ENCODE measurements at regions not wholly inside any gene's neighbourhood (a gene's known extent, or its start where the extent isn't known, plus 50 kb on each side); places are given as distances from the start of the nearest gene placed in this dataset.

DNA sequence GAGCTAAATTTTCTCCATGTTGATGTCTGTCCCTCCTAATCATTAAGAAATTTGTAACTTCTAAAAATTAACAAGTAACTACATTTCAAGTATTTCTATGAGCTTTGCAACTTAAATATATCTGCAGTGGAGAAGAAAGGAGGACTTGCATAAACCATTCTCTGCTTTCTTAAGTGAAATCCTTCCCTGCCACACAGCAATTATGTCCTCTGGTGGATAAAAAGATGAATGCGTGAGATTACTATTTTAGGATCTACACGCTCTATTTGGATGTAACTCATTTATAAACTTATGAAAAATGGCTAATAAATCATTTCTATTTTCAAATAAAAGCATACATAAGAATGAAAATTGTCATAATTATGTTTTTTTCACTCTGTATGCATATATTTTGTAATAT lies 338.0 kb upstream of the PTCHD4 start:
- ChIA-PET CTCF (ENCODE audit: partially characterized antibody) (no interaction called here), POLR2A (ENCODE audit: partially characterized antibody) (no interaction called here)
- H3K27ac Mint-ChIP-seq: no peak overlapping the region

DNA sequence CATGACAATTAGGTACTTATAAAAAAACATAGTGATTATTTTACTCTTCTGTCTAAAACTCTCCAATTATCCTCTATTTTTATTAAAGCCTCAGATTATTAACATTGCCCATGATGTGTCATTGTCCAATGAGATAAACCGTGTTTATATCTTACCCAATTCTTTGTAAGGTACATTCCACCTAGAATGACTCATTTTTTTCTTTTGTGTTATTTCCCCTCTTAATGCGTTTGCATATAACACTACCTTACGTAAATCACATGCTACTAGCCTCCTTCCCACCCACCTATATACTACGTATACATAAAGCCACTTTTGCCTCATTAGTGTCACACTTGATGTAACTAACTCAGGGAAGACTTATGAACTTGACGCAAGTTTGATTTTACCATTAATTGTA lies 336.3 kb upstream of the PTCHD4 start:
- ChIA-PET POLR2A (ENCODE audit: partially characterized antibody) (no interaction called here), CTCF (ENCODE audit: partially characterized antibody) (no interaction called here)
- no peak overlapping the region for H3K27ac Mint-ChIP-seq
- no peak for DNase-seq
- H3K27me3 Mint-ChIP-seq: no peaks in the 10 kb centered on the region
- no peak overlapping the region for H3K4me3 Mint-ChIP-seq
- Histone ChIP-seq H3K27ac (ENCODE audit: low read depth, low read length) (no peak overlapping the region), H3K36me3 (ENCODE audit: insufficient read depth, low read length) (no peaks in the 10 kb centered on the region), H3K4me3 (ENCODE audit: low read length in 2 of 2) (no peak overlapping the region), H3K9me3 (ENCODE audit: control insufficient read depth in 1 of 2, low read length in 2 of 2) (no peaks in the 10 kb centered on the region), H3K4me1 (ENCODE audit: insufficient read depth, low read length) (no peaks in the 10 kb centered on the region), H3K27me3 (ENCODE audit: insufficient read depth, low read length) (no peaks in the 10 kb centered on the region)
- intact Hi-C loops (cut with micrococcal nuclease): no loop called here
- H3K9me3 Mint-ChIP-seq: peaks cover 4 to 16% (median 7%) of the 10 kb centered on the region in 8 donors
- no peaks in the 10 kb centered on the region for H3K4me1 Mint-ChIP-seq
- H3K36me3 Mint-ChIP-seq: no peaks in the 10 kb centered on the region

More for the DNA sequence above, 338.0 kb upstream of the PTCHD4 start:
- DNase-seq: no peak
- no peaks in the 10 kb centered on the region for H3K4me1 Mint-ChIP-seq
- H3K4me1 ChIP-seq (ENCODE audit: insufficient read depth, low read length): no peaks in the 10 kb centered on the region
- no peak overlapping the region for H3K27ac ChIP-seq (ENCODE audit: low read depth, low read length)
- H3K9me3 ChIP-seq (ENCODE audit: control insufficient read depth in 1 of 2, low read length in 2 of 2): no peaks in the 10 kb centered on the region
- no peak overlapping the region for H3K4me3 Mint-ChIP-seq
- H3K36me3 Mint-ChIP-seq: no peaks in the 10 kb centered on the region
- peaks cover 2 to 20% (median 7%) of the 10 kb centered on the region in 8 donors for H3K9me3 Mint-ChIP-seq
- no peaks in the 10 kb centered on the region for H3K27me3 ChIP-seq (ENCODE audit: insufficient read depth, low read length)
- intact Hi-C loops (cut with micrococcal nuclease): no loop called here
- H3K27me3 Mint-ChIP-seq: no peaks in the 10 kb centered on the region
- H3K4me3 ChIP-seq (ENCODE audit: low read length in 2 of 2): no peak overlapping the region
- H3K36me3 ChIP-seq (ENCODE audit: insufficient read depth, low read length): no peaks in the 10 kb centered on the region

DNA sequence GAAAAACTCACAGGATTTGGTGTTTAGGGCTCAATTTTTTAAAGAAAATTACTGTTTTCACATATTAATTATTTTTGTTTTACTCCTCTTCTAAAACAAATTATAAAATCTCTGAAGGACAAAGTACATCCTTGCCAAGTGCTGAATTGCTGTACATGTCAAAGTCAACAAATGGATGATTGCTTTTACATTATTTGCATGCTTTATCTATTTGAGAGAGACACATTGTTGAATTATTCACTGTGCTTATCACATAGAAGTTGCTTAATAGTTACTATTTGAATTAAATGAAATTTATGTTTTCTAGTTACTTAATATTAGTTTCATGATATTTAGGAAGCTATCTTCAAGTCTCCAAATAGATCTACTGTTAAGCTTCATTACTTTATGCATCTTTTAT lies 318.6 kb upstream of the PTCHD4 start:
- peaks cover 0 to 9% (median 4%) of the 10 kb centered on the region in 8 donors for H3K9me3 Mint-ChIP-seq
- H3K4me3 Mint-ChIP-seq: no peak overlapping the region
- intact Hi-C loops (cut with micrococcal nuclease): no loop called here
- Histone ChIP-seq H3K4me1 (ENCODE audit: insufficient read depth, low read length) (no peaks in the 10 kb centered on the region), H3K36me3 (ENCODE audit: insufficient read depth, low read length) (no peaks in the 10 kb centered on the region), H3K27me3 (ENCODE audit: insufficient read depth, low read length) (no peaks in the 10 kb centered on the region), H3K4me3 (ENCODE audit: low read length in 2 of 2) (no peak overlapping the region), H3K27ac (ENCODE audit: low read depth, low read length) (no peak overlapping the region), H3K9me3 (ENCODE audit: control insufficient read depth in 1 of 2, low read length in 2 of 2) (no peaks in the 10 kb centered on the region)
- no peaks in the 10 kb centered on the region for H3K27me3 Mint-ChIP-seq
- H3K27ac Mint-ChIP-seq: no peak overlapping the region
- ChIA-PET CTCF (ENCODE audit: partially characterized antibody) (no interaction called here), POLR2A (ENCODE audit: partially characterized antibody) (no interaction called here)
- H3K36me3 Mint-ChIP-seq: no peaks in the 10 kb centered on the region
- no peak for DNase-seq
- no peaks in the 10 kb centered on the region for H3K4me1 Mint-ChIP-seq

DNA sequence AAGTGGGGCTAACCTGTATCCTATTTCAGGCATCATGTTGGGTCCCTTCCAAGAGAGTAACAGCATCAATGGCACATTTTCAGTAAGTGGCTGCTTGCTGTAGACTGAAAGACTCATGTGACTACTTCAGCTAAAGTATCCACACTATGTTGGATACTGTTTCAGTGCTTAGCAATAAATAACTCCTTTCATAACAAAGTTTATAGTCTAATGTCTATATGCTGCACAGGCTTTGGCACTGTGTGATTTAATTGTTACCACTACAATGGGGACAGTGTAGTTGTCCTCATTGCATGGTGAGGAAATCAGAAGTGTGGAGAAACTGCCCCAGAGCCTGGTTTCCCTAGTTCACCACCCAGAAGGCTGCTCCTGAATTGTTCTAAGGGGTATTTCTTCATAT lies 318.0 kb upstream of the PTCHD4 start:
- no peak for DNase-seq
- ChIA-PET CTCF (ENCODE audit: partially characterized antibody) (no interaction called here), POLR2A (ENCODE audit: partially characterized antibody) (no interaction called here)
- Mint-ChIP-seq H3K36me3 (no peaks in the 10 kb centered on the region), H3K9me3 (peaks cover 0 to 14% (median 4%) of the 10 kb centered on the region in 8 donors), H3K4me1 (no peaks in the 10 kb centered on the region), H3K4me3 (no peak overlapping the region), H3K27ac (no peak overlapping the region), H3K27me3 (no peaks in the 10 kb centered on the region)
- Histone ChIP-seq H3K27me3 (ENCODE audit: insufficient read depth, low read length) (no peaks in the 10 kb centered on the region), H3K4me3 (ENCODE audit: low read length in 2 of 2) (no peak overlapping the region), H3K36me3 (ENCODE audit: insufficient read depth, low read length) (no peaks in the 10 kb centered on the region), H3K4me1 (ENCODE audit: insufficient read depth, low read length) (no peaks in the 10 kb centered on the region), H3K9me3 (ENCODE audit: control insufficient read depth in 1 of 2, low read length in 2 of 2) (no peaks in the 10 kb centered on the region), H3K27ac (ENCODE audit: low read depth, low read length) (no peak overlapping the region)
- intact Hi-C loops (cut with micrococcal nuclease): no loop called here

GRCh38 chr6:48426636-48427035 lies 315.6 kb upstream of the PTCHD4 start:
- Mint-ChIP-seq H3K4me3 (no peak overlapping the region), H3K36me3 (no peaks in the 10 kb centered on the region), H3K4me1 (no peaks in the 10 kb centered on the region), H3K9me3 (peaks cover 0 to 16% (median 4%) of the 10 kb centered on the region in 8 donors), H3K27me3 (no peaks in the 10 kb centered on the region), H3K27ac (no peak overlapping the region)
- CTCF ChIA-PET (ENCODE audit: partially characterized antibody): no interaction called here
- Histone ChIP-seq H3K27me3 (ENCODE audit: insufficient read depth, low read length) (no peaks in the 10 kb centered on the region), H3K36me3 (ENCODE audit: insufficient read depth, low read length) (no peaks in the 10 kb centered on the region), H3K4me3 (ENCODE audit: low read length in 2 of 2) (no peak overlapping the region), H3K9me3 (ENCODE audit: control insufficient read depth in 1 of 2, low read length in 2 of 2) (no peaks in the 10 kb centered on the region), H3K4me1 (ENCODE audit: insufficient read depth, low read length) (no peaks in the 10 kb centered on the region), H3K27ac (ENCODE audit: low read depth, low read length) (no peak overlapping the region)
- DNase-seq: no peak
- intact Hi-C loops (cut with micrococcal nuclease): no loop called here
- POLR2A ChIA-PET (ENCODE audit: partially characterized antibody): no interaction called here

GRCh38 chr6:48423640-48424365 lies 312.8 kb upstream of the PTCHD4 start:
- CTCF ChIA-PET (ENCODE audit: partially characterized antibody): no interaction called here
- no peak overlapping the region for H3K4me3 ChIP-seq (ENCODE audit: low read length in 2 of 2)
- no peaks in the 10 kb centered on the region for H3K9me3 ChIP-seq (ENCODE audit: control insufficient read depth in 1 of 2, low read length in 2 of 2)
- no peaks in the 10 kb centered on the region for H3K4me1 Mint-ChIP-seq
- H3K27ac ChIP-seq (ENCODE audit: low read depth, low read length): no peak overlapping the region
- H3K27ac Mint-ChIP-seq: no peak overlapping the region
- no peaks in the 10 kb centered on the region for H3K27me3 ChIP-seq (ENCODE audit: insufficient read depth, low read length)
- peaks cover 0 to 16% (median 3%) of the 10 kb centered on the region in 8 donors for H3K9me3 Mint-ChIP-seq
- H3K27me3 Mint-ChIP-seq: no peaks in the 10 kb centered on the region
- POLR2A ChIA-PET (ENCODE audit: partially characterized antibody): no interaction called here
- H3K4me1 ChIP-seq (ENCODE audit: insufficient read depth, low read length): no peaks in the 10 kb centered on the region
- no peak for DNase-seq
- intact Hi-C loops (cut with micrococcal nuclease): no loop called here
- H3K36me3 ChIP-seq (ENCODE audit: insufficient read depth, low read length): no peaks in the 10 kb centered on the region
- no peak overlapping the region for H3K4me3 Mint-ChIP-seq
- H3K36me3 Mint-ChIP-seq: no peaks in the 10 kb centered on the region

GRCh38 chr6:48419992-48420391 lies 309.0 kb upstream of the PTCHD4 start:
- Histone ChIP-seq H3K36me3 (ENCODE audit: insufficient read depth, low read length) (no peaks in the 10 kb centered on the region), H3K9me3 (ENCODE audit: control insufficient read depth in 1 of 2, low read length in 2 of 2) (no peaks in the 10 kb centered on the region), H3K4me1 (ENCODE audit: insufficient read depth, low read length) (no peaks in the 10 kb centered on the region), H3K27me3 (ENCODE audit: insufficient read depth, low read length) (no peaks in the 10 kb centered on the region), H3K27ac (ENCODE audit: low read depth, low read length) (no peak overlapping the region), H3K4me3 (ENCODE audit: low read length in 2 of 2) (no peak overlapping the region)
- Mint-ChIP-seq H3K27ac (no peak overlapping the region), H3K9me3 (peaks cover 0 to 11% (median 3%) of the 10 kb centered on the region in 8 donors), H3K27me3 (no peaks in the 10 kb centered on the region), H3K4me3 (no peak overlapping the region), H3K36me3 (no peaks in the 10 kb centered on the region), H3K4me1 (no peaks in the 10 kb centered on the region)
- intact Hi-C loops (cut with micrococcal nuclease): no loop called here
- ChIA-PET CTCF (ENCODE audit: partially characterized antibody) (interaction anchor here (0.6 kb wide), 1 partner anchor 1327 kb away, joined by 3 read pairs; no protein-coding TSS in a partner anchor), POLR2A (ENCODE audit: partially characterized antibody) (no interaction called here)
- DNase-seq: no peak

DNA sequence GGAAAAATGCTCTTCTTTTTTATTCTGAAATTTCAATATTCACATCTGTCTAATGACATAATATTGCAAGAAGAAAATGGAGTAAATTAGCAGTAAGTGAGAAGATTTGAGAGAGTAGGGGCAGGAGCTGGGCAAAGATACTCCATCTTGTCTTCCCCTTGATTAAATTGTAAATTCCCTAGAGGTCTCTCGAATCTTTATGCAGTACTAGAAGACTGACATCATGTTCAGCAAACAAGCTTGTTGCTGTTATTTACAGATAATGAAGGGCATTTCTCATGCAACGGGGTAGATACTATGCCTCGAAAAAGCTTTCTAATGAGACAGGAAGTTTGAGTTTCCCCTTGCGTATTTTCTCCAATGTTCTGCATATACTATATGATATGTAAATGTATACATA lies 306.9 kb upstream of the PTCHD4 start:
- no peak overlapping the region for H3K27ac Mint-ChIP-seq
- POLR2A ChIA-PET (ENCODE audit: partially characterized antibody): no interaction called here
- Histone ChIP-seq H3K36me3 (ENCODE audit: insufficient read depth, low read length) (no peaks in the 10 kb centered on the region), H3K9me3 (ENCODE audit: control insufficient read depth in 1 of 2, low read length in 2 of 2) (no peaks in the 10 kb centered on the region), H3K27me3 (ENCODE audit: insufficient read depth, low read length) (no peaks in the 10 kb centered on the region), H3K4me1 (ENCODE audit: insufficient read depth, low read length) (no peaks in the 10 kb centered on the region), H3K4me3 (ENCODE audit: low read length in 2 of 2) (no peak overlapping the region), H3K27ac (ENCODE audit: low read depth, low read length) (no peak overlapping the region)
- intact Hi-C loops (cut with micrococcal nuclease): no loop called here
- no peaks in the 10 kb centered on the region for H3K36me3 Mint-ChIP-seq
- H3K9me3 Mint-ChIP-seq: peaks cover 0 to 7% (median 2%) of the 10 kb centered on the region in 8 donors
- CTCF ChIA-PET (ENCODE audit: partially characterized antibody): no interaction called here
- H3K4me1 Mint-ChIP-seq: no peaks in the 10 kb centered on the region
- DNase-seq: no peak
- H3K4me3 Mint-ChIP-seq: no peak overlapping the region
- no peaks in the 10 kb centered on the region for H3K27me3 Mint-ChIP-seq
